GM10266 (cell line): ENCODE measurements at regions not wholly inside any gene's neighbourhood (a gene's known extent, or its start where the extent isn't known, plus 50 kb on each side); places are given as distances from the start of the nearest gene placed in this dataset.

Experiments
- DNase-seq: peaks from one replicate; pipeline ENCODE4 v3.0.0; 2012; ENCODE audit errors: extremely low spot score
- TF ChIP-seq, protein P1 (sequence below): IDR thresholded peaks from 2 replicates; pipeline ENCODE4 v1.5.1; 2012; ENCODE audit warnings: mild to moderate bottlenecking, low read depth; ENCODE audit not compliant: control insufficient read depth, insufficient read depth; ENCODE audit errors: missing control alignments

DNA sequence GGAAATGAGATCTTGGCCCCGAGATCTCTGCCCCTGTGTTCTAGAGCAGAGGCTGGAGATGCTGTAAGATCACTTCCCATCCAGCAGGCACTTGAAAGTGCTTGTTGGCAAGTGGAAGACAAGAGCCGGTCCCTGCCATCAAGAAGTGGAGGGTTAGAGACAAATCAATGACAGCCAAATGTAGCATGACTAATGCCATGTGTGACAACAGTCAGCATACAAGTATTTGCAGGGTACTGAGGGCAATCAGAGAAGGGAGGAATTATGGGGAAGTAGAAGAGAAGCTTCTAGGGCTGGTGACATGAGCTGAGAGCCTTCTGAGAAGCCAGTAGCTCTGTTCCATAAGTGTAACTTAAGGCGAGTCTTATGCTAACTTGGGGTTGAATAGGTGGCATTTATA is 58.6 kb downstream of the TMEM17 start:
- DNase-seq, result no peak
- TF ChIP-seq, protein P1, sequence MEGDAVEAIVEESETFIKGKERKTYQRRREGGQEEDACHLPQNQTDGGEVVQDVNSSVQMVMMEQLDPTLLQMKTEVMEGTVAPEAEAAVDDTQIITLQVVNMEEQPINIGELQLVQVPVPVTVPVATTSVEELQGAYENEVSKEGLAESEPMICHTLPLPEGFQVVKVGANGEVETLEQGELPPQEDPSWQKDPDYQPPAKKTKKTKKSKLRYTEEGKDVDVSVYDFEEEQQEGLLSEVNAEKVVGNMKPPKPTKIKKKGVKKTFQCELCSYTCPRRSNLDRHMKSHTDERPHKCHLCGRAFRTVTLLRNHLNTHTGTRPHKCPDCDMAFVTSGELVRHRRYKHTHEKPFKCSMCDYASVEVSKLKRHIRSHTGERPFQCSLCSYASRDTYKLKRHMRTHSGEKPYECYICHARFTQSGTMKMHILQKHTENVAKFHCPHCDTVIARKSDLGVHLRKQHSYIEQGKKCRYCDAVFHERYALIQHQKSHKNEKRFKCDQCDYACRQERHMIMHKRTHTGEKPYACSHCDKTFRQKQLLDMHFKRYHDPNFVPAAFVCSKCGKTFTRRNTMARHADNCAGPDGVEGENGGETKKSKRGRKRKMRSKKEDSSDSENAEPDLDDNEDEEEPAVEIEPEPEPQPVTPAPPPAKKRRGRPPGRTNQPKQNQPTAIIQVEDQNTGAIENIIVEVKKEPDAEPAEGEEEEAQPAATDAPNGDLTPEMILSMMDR, result no peak

DNA sequence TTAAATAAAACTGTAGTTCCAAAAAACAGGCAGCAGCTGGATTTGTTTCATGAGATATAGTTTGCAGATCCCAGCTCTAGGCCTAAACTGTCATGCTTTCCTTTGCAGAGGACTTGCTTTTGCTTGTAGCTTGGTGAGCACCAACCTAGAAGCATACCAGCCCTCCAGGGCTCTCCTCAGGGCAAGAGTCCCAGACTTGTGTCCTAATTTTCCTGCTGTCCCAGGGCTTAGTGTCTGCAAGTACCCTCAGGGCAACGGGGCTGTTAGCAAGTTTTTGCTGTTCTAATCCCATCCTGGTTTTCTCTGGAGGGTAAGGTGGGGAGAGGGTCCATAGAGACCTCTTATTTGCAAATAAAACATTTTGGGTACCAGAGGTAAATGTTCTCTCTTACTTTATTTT is 59.5 kb downstream of the TMEM17 start:
- DNase-seq, result no peak
- TF ChIP-seq, protein P1, result no peak

DNA sequence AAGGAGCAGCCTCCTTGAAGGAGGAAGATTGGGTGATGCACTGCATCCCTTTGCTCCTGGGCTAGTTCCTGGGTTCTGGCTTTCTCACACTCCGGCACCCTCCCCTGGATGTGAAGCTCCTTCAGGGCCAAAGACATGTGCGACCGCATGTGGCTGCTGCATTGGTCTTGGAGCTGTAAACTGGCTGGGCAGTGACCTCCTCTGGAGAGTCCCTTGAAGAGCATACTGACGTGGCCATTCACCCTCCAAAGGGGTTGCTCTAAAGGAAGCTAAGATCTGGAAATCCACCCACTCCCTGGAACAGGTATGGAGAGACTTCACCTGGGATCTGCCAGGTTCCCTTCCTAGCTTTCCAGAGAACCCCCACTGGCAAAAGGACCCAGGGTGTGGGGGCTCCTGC is 62.1 kb downstream of the TMEM17 start:
- TF ChIP-seq, protein P1, result peak; percentile 15

DNA sequence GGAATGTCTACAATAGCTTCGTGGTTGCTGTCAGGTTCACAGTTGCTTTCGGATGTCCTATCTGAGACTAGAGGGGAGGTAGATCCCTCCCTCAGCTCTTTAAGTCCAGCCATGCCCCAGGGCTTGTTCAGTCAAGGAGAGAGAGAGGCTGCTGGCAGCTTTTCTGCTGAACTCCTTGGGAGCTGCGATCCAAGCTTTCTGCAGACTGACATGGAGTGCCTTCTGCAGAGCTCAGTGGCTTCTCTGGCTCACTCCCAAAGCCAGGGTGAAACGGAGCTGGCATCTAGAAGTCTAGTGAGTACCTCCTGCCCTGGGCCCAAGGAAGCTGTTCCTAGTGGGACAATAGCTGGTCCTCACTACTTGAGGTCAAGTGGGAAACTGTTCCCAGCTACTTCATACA is 62.5 kb downstream of the TMEM17 start:
- no peak for DNase-seq
- TF ChIP-seq, protein P1, result no peak

More for the DNA sequence above, 62.1 kb downstream of the TMEM17 start:
- DNase-seq, result no peak

DNA sequence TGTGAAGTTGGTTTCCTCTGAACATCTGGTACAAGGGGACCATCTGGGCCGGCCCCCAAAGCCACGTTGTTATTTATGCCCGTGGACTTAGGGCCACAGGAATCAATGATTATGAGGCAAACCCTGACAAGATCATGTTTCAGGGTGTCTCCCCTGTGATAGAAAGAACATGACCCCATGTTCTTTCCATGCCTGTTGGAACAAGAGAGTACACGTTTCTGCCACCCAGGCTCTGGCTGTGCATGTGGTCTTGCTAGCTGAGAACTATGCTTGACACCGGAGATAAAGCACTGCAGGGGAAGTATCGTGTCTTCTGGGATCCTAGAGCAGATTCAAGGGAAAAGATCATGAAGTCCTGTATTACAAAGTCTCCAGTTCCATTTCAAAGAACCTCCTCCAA is 64.2 kb downstream of the TMEM17 start:
- no peak for DNase-seq
- TF ChIP-seq, protein P1, result no peak

DNA sequence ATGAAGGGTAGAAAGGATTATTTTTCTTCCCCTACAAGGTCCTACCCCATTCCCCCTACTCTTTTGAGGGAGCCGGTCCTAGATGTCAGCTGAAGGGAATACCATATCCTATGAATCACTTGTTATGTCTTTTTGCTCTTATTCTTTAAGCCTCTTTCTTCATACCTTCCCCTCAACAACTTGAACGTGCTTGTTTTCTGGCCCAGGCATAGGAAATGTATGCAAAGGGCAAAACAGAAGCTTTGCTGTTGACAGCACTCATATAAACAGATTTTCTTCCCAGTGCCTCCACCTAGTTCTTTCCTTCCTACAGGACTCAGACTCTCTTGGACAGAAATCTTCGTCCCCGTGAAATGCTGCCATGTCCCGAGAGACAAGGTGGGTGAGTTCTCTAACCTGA is 64.6 kb downstream of the TMEM17 start:
- TF ChIP-seq, protein P1, result no peak
- no peak for DNase-seq

DNA sequence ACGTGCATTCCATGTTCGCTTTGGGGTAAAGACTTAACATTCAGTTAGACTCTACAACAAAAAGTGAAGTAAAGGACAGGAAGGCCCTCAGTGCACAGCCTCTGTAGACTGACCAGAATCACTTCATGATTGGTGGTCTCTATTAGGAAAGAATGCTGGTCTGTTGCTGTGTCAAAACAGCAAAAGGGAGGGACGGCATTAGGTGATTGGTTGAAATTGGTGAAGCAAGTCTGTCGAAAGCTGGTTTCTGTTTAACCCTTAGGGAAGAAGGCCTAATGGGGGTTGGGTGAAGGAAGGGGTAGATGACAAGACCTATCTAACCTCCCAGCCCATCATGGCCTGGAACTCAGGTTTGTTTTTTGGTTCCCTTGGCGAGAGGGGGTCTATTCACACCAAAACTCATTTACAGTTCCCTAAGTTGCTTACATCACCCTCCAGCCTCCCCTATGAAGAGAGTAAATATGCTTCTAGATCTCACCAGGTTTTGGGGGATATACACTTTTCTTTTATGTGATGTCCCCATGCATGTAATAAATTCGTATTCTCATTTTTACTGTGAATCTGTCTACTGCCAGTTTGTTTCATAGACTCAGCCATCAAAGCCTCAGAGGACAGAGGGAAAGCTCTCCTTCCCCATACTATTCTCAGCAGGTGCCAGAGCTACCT is 65.6 kb downstream of the TMEM17 start:
- TF ChIP-seq, protein P1, result no peak
- no peak for DNase-seq
